HL-60 (cell line): ENCODE measurements at regions not wholly inside any gene's neighbourhood (a gene's known extent, or its start where the extent isn't known, plus 50 kb on each side); places are given as distances from the start of the nearest gene placed in this dataset.

Source experiments
- CTCF ChIP-seq: IDR thresholded peaks from one replicate; pipeline ENCODE4 v1.5.1; 2011; ENCODE audit warnings: low read length, control low read depth, inconsistent platforms; ENCODE audit not compliant: insufficient read depth
- GABPA ChIP-seq: IDR thresholded peaks from 2 replicates; pipeline ENCODE4 v1.6.1; 2012; ENCODE audit warnings: low read depth
- POLR2AphosphoS5 ChIP-seq: IDR thresholded peaks from 2 replicates; pipeline ENCODE4 v1.6.1; 2012; ENCODE audit warnings: low read depth
- REST ChIP-seq: IDR thresholded peaks from 2 replicates; pipeline ENCODE4 v1.6.1; 2012; ENCODE audit warnings: low read depth; ENCODE audit not compliant: insufficient replicate concordance
- SPI1 ChIP-seq: IDR thresholded peaks from 2 replicates; pipeline ENCODE4 v1.6.1; 2012; ENCODE audit warnings: low read depth, mild to moderate bottlenecking, borderline replicate concordance

GRCh38 chr11:100419518-100419917 lies 267.6 kb upstream of the ARHGAP42 start:
- TF ChIP-seq CTCF (no peak), GABPA (no peak), POLR2AphosphoS5 (no peak), SPI1 (no peak), REST (no peak)
